HG03045 (cell line): ENCODE measurements at regions not wholly inside any gene's neighbourhood (a gene's known extent, or its start where the extent isn't known, plus 50 kb on each side); places are given as distances from the start of the nearest gene placed in this dataset.

ENCODE experiments used
- ATAC-seq: cut with Tn5 transposase; IDR thresholded peaks from one replicate; pipeline ENCODE4 v1.9.1; 2021; ENCODE audit warnings: mild to moderate bottlenecking, moderate library complexity; ENCODE audit not compliant: unreplicated experiment

GRCh38 chr4:177937041-177937440 is 494.8 kb upstream of the AGA start:
- ATAC-seq, result no peak

DNA sequence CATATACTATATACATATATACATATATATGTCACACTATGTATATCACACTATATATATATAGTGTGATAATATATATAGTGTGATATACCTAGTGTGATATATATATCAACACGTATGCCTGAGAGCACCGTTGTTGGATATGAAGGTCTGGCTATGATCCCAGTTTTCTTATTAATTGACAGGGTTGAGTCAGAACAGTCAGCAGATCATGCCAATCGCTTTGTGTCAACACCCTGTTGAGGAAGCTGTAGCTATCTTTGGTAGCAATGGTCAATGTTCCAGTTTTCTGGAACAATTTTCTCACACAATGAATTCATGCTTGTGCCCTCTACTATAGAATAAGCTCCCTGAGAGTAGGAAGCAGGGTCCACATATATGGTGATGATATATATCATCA is 496.0 kb upstream of the AGA start:
- no peak for ATAC-seq

DNA sequence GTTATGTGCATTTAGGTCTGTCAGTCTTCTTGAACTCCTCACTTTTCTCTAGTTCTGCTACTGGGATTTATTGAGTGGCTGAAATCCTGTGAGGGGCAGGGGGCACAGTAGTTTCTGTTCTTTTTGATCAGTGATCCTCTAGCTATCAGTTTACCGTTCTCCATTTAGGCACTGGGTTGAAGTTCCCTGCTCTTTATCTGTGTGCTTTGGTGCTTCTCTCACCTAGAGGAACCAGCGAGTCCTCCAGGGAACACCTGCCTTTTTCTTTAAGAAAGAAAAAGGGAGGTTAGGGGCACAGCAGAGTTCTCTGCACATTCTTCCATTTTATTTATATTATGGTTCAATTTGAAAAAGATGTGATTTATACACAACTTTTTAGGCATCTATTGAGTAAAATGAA is 503.0 kb upstream of the AGA start:
- ATAC-seq, result no peak

DNA sequence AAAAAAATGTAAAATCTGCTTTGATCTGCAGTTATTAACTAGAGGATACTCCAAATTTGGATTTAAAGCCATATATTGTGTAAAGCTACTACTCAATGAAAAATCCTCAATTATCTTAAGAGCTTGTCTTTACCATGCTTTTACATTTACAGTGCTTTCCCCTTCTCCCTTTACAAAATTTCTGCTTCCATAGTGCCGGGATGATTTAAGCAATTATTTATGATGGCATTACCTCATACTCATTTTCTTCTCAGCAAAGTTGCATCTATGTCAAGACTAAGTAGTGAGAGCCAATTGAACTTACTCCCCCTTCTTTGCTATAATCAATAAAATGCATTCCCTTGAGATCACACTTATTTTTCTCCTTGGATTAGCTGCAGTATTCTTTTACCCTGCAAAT is 505.4 kb upstream of the AGA start:
- ATAC-seq, result no peak

GRCh38 chr4:177948853-177949252 is 506.6 kb upstream of the AGA start:
- no peak for ATAC-seq

DNA sequence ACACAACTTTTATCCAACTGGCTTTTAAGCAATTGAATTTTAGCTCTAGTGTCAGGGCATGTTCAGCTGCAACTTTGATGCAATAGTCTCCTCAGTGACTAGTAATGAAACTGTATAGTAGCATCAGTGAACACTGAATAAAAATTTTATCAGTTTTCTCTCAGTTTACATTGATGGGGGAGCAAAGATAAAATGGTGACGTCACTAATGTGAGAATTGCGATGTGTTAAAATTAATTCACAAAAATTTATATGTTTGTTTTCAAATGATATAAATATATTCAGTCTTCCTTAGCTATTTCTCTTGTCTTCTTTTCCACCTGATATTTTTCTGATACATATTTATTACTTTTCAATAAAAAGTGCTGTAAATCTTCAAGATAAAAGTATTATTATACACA is 508.8 kb upstream of the AGA start:
- no peak for ATAC-seq

DNA sequence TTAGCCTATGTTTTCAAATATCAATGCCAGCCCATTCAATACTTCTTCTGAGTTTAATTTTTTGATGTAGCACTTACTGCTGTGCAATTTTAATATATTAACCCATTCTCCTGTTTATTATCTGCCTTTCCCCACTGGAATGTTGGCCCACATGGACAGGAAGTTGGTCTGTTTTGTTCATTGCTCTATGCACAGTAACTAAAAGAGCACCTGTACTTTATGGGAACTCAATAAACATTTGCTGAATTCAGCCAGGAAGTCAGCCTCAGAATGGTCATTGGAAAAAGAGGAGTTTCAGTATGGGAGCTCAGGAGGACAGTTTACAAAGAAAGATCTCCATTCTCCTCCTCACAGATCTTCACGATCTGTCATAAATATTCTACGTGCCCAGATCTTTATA is 510.5 kb upstream of the AGA start:
- ATAC-seq, result no peak

- no peak for ATAC-seq
These were observed 515.5 kb upstream of the AGA start for GRCh38 chr4:177957596-177958360.

- no peak for ATAC-seq
These were observed 518.3 kb upstream of the AGA start for GRCh38 chr4:177960566-177960965.

DNA sequence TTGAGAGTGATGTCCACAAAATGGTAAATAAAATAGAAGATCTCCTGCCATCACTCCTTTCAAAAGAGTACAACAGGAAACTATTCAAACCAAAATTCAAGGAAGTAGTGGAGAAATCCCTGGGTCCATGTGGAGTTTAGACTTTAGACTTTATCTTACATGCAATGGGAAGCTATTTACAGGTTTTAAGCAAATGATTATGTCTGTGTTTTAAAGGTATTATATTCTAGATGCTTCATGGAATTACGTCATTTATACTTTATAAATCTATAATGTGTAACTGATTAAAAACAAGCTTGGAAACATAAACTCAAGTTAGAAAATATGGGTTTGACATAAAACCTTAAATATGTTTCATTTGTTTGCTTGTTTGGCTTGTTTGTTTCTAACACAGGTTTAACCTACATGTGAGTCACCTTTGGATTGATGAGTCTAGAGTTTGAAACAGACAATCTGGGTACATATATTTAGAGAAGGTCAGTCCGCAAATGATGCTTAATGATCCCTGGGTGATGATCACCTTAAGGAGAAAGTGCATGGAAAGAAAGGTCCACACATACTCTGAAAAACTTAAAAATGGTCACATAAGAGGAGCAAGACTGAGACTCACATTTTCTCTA is 519.6 kb upstream of the AGA start:
- ATAC-seq, result no peak

DNA sequence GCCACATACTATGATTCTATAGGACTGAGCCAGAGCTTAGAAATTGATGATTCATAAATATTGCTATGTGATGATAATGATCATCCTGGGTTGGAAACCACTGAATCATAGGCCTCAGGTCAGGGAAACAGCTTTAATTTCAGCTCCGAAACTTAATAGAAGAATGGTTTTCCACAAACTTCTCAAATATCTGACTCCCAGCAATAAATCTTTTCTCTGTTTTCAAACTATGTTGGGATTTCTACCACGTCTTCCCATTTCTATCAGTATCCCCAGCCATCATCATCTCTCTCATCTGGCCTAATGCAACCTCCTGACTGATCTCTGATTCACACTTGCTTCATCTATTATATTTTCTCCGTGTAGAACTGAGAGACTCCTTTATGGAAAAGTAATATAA is 521.8 kb upstream of the AGA start:
- no peak for ATAC-seq

DNA sequence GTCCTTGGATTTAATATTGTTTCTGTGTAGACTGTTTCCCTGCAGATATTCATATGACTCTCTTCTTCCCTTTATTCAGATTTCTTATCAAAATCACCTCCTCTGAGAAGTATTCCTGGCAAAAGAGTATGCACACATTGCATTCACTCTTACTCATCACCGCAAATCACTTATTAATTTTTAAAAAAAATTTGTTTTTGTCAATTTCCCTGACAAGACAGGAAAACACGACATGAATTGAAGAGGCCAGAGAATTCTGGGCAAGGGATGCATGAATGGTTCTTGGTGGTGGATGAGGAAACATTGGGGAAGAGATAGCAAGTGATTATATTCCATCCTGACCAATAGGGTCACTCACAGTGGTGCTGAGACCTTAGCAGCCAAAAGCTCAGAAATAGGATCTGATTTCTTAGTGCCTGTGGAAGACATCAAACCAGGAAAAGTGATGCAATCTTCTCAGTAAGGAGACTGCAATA is 522.5 kb upstream of the AGA start:
- no peak for ATAC-seq

DNA sequence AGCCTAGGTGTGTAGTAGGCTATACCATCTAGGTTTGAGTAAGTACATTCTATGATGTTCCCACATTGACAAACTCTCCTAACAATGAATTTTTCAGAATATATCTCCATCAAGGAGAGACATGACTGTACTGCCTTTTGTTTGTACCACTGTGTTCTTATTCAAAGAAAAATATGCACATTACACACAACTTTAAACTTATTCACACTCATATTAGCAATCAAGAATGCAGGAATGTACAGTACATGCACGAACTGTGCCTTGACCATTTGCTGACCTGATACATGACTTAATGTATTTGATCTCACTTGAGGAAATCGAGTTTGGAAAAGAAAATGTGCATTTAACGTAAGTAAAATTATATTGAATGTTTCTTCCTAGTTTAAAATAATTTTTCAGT is 525.1 kb upstream of the AGA start:
- ATAC-seq, result no peak

GRCh38 chr4:177968817-177969442 is 526.7 kb upstream of the AGA start:
- no peak for ATAC-seq

DNA sequence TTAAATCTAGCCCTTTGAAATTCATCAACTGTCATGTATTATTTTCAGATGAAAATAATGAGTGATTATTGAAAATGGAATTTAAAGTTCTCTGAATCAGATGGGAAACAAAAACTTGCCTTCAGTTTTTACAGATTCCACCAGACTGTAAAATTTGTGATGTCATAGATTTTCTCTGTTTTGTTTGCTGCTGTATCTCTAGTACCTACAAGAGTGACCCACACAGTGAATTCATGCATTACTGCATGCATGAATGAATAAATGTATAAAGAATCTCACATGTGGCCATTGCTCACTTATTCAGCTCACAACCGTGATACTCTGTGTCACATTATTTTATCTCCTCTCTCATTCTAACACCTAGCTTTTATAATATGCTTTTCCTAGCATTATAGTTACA is 532.2 kb upstream of the AGA start:
- ATAC-seq, result no peak

DNA sequence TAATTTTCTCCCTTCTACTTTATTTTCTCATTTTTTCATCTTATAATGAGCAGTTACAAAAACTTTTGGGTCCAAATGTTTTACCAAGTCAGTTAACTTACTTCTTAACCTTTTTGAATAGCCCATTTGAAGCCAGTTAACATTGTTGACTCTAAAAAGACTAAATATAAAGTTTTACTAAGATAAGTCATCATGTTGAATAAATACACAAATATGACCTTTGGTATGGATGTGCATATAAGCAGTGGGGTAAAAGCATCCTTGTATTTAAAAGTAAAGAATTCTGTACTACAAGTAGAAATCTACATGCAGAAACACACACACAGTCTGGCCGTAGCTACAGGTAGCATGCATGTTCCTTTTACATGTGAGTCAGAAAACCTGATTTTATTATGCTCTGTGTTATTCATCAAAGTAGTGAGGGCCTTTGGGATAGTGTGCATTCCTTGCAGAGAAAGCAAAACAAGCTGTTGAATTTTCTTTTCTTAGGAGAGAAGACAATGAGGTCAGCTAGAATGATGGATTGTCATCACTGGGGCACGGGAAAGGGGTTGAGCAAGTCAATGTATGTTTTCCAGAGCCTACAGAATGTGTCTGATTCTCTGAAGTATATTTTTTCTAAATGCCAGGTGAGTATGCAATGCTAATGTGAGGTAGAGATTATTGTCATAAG is 533.2 kb upstream of the AGA start:
- no peak for ATAC-seq

GRCh38 chr4:177986236-177986635 is 544.0 kb upstream of the AGA start:
- ATAC-seq, result no peak

GRCh38 chr4:177987896-177988295 is 545.7 kb upstream of the AGA start:
- ATAC-seq, result no peak

DNA sequence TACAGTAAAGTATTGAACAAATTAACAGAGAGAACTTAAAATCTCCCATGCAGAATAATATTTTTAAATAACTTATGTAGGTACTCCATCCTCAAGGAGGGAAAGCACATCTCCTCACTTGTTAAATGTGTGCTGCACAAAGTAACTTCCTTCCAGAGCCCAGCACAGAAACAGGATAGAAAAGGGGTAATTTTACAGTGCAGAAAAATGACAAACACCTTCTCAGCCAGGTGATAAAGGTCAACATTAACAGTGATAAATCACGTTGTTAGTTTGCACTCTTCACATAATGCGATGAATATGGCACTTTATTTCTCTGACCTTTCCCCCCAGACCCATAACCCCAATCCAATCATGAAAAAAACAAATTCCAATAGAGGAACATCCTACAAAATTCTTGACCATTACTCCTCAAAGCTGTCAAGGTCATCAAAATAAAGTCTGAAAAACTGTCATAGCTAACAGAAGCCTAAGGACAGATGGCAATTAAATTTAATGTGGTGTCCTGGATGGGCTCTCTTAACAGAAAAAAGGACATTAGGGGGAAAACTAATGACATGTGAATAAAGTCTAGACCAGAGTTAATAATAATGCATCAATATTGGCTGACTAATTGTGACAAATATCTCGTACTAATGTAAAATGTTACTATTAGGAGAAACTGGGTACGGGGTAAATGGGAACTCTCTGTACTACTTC is 547.4 kb upstream of the AGA start:
- no peak for ATAC-seq

DNA sequence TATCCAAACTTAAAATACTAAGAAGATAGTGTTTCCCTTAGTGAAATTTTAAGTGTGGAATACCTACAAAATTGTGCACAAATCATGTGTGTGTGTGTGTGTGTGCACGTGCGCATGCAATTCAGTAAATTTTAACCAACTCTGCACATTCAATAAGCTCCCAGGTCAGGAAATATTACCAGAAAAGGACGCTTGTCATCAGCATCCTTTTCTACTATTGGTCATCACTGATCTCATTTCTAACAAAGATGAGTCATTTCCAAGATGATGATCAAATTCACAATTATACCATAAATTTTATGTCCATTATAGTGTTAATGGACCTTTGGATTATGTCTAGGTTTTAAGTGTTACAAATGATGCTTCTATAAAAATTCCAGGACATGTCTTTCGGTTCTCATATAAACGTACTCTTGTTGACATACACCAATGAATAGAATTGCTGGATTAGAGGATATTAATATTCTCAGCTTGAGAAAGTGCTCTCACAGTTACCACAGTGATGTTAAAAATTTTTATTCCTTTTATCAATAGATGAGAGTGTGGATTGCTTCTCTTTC is 560.9 kb upstream of the AGA start:
- ATAC-seq, result no peak

DNA sequence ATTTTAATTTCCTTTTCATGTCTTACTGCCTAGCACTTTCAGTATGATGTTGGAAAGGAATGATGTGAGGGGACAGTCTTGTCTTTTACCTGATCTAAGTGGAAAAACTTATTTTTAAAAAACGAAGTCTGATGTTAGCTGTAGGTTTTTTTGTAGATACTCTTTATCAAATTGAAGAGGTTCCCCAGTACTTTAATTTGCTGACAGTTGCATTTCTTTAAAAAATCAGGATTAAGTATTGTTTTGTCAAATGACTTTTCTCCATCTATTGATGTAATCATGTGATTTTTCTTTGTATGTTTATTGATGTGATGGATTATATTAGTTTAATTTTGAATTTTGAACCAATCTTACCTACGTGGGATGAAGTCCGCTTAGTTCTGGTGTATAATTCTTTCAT is 568.4 kb upstream of the AGA start:
- ATAC-seq, result no peak
